Endothelial cell of umbilical vein (primary cell): ENCODE measurements at regions not wholly inside any gene's neighbourhood (a gene's known extent, or its start where the extent isn't known, plus 50 kb on each side); places are given as distances from the start of the nearest gene placed in this dataset.

Experiments used
- BruUV-seq: library from RNA; stranded (reverse); fragments of 400-500 nt; replicated peaks from 2 replicates; lab custom pipeline; 2021; lab: Mats Ljungman, UMichigan
- CTCF ChIA-PET: fragments of 300-600, 350-600 bp; sonication (Branson Sonifier 250); formaldehyde crosslinking; loops from one replicate; lab custom pipeline; 2021; ENCODE audit warnings: antibody characterized with exemption, inconsistent platforms; lab: Charles Lee
- POLR2A ChIA-PET: fragments of 300-600, 350-600 bp; sonication (Branson Sonifier 250); formaldehyde crosslinking; loops from one replicate; lab custom pipeline; 2021; ENCODE audit warnings: antibody characterized with exemption, inconsistent platforms; lab: Charles Lee
- DNase-seq: peaks from one replicate; pipeline ENCODE4 v3.0.0-alpha.2; 2011; ENCODE audit warnings: low read depth, low spot score
- FAIRE-seq: peaks from 2 replicates; lab custom pipeline; 2011; peaks lifted over from hg19 to GRCh38; lab: Jason Lieb, UNC
- H2AFZ ChIP-seq: 2 replicates; pipeline ENCODE4 v1.6.0; 2012; ENCODE audit warnings: low read depth, low read length, control low read depth, inconsistent platforms
- H3K27ac ChIP-seq: 2 replicates; pipeline ENCODE4 v1.5.1; 2011; ENCODE audit warnings: low read depth, mild to moderate bottlenecking, control low read depth, low read length, moderate library complexity; ENCODE audit not compliant: insufficient read depth
- H3K27me3 ChIP-seq, 2 experiments: 2 replicates each; pipeline versions ENCODE4 v1.6.0 to v1.6.1; 2011; ENCODE audit warnings: low read length in 2 of 2, mixed read lengths in 1 of 2; ENCODE audit not compliant: control insufficient read depth in 2 of 2, insufficient read depth in 2 of 2
- H3K36me3 ChIP-seq, 2 experiments: 2 replicates in 1 of 2; 3 replicates in 1 of 2; pipeline ENCODE4 v1.5.1; 2011; ENCODE audit warnings: low read length in 2 of 2, mild to moderate bottlenecking in 1 of 2, moderate library complexity in 1 of 2; ENCODE audit not compliant: control insufficient read depth in 2 of 2, insufficient read depth in 2 of 2; ENCODE audit errors: extremely low read depth in 1 of 2
- H3K4me1 ChIP-seq: 3 replicates; pipeline ENCODE4 v1.5.1; 2011; ENCODE audit warnings: mild to moderate bottlenecking, low read length; ENCODE audit not compliant: control insufficient read depth, insufficient read depth; ENCODE audit errors: extremely low read depth
- H3K4me2 ChIP-seq: 2 replicates; pipeline ENCODE4 v1.6.1; 2011; ENCODE audit warnings: low read length, control low read depth, mixed read lengths; ENCODE audit not compliant: insufficient read depth
- H3K4me3 ChIP-seq, 3 experiments: fragments of 200-600 bp in 1 of 3; sonication (generic), shearing (Covaris generic) in 1 of 3; replicated peaks in 1 of 3; 2 replicates each; pipeline ENCODE4 v1.5.1; 2011 to 2016; ENCODE audit warnings: control low read depth in 3 of 3, low read length in 3 of 3, mild to moderate bottlenecking in 2 of 3, inconsistent platforms in 1 of 3, low read depth in 1 of 3, moderate library complexity in 1 of 3; ENCODE audit not compliant: insufficient read depth in 1 of 3
- H3K79me2 ChIP-seq: 2 replicates; pipeline ENCODE4 v1.6.0; 2012; ENCODE audit warnings: low read length, inconsistent platforms; ENCODE audit not compliant: control insufficient read depth, insufficient read depth
- H3K9ac ChIP-seq: replicated peaks from 2 replicates; pipeline ENCODE3; 2011; ENCODE audit warnings: low read length, control low read depth; ENCODE audit not compliant: insufficient read depth; ENCODE audit errors: extremely low read depth
- H3K9me1 ChIP-seq: replicated peaks from 3 replicates; pipeline ENCODE4 v1.6.0; 2011; ENCODE audit warnings: mild to moderate bottlenecking, low read length; ENCODE audit not compliant: control insufficient read depth, insufficient read depth; ENCODE audit errors: extremely low read depth
- H3K9me3 ChIP-seq: replicated peaks from 2 replicates; pipeline ENCODE4 v1.5.1; 2012; ENCODE audit warnings: low read length, inconsistent platforms; ENCODE audit not compliant: control insufficient read depth, insufficient read depth
- H4K20me1 ChIP-seq: replicated peaks from 2 replicates; pipeline ENCODE3; 2011; ENCODE audit warnings: mild to moderate bottlenecking, low read length; ENCODE audit not compliant: control insufficient read depth, insufficient read depth; ENCODE audit errors: extremely low read depth
- EZH2 ChIP-seq: IDR thresholded peaks from 2 replicates; pipeline ENCODE4 v1.6.1; 2012; ENCODE audit warnings: borderline replicate concordance, low read depth, mild to moderate bottlenecking, moderate library complexity, low read length, inconsistent platforms; ENCODE audit not compliant: severe bottlenecking
- FOS ChIP-seq: IDR thresholded peaks from 2 replicates; pipeline ENCODE4 v1.6.1; 2011; ENCODE audit warnings: mild to moderate bottlenecking, low read length, moderate library complexity, borderline replicate concordance; ENCODE audit not compliant: insufficient read depth
- GATA2 ChIP-seq: IDR thresholded peaks from 2 replicates; pipeline ENCODE4 v1.7.0; 2011; ENCODE audit warnings: low read depth, mild to moderate bottlenecking, moderate library complexity, mixed read lengths, low read length; ENCODE audit not compliant: insufficient read length, insufficient read depth
- JUN ChIP-seq: IDR thresholded peaks from 2 replicates; pipeline ENCODE4 v1.6.1; 2011; ENCODE audit warnings: borderline replicate concordance, low read depth; ENCODE audit not compliant: insufficient read length, insufficient read depth
- MYC ChIP-seq: IDR thresholded peaks from one replicate; pipeline ENCODE4 v1.6.1; 2011; ENCODE audit warnings: mild to moderate bottlenecking, low read depth, low read length
- POLR2A ChIP-seq: IDR thresholded peaks from 2 replicates; pipeline ENCODE4 v1.6.1; 2012; ENCODE audit warnings: low read depth, mild to moderate bottlenecking, control low read depth, low read length
- POLR2AphosphoS5 ChIP-seq: IDR thresholded peaks from 2 replicates; pipeline ENCODE4 v1.6.1; 2012; ENCODE audit warnings: low read depth, mild to moderate bottlenecking, control low read depth, low read length, moderate library complexity; ENCODE audit not compliant: insufficient read depth
- dilution Hi-C: fragments of 300-500 bp; cut with MboI; formaldehyde crosslinking; loops from one replicate; pipeline ENCODE4 v1.15.0; 2019; ENCODE audit warnings: low sequenced_read_pairs; ENCODE audit not compliant: extremely low pct_ligation_motif_present
- intact Hi-C: fragments of 100-400 bp; cut with micrococcal nuclease; formaldehyde crosslinking; loops from one replicate; pipeline ENCODE4 v1.10.0; 2022
- TF ChIP-seq, protein P1 (sequence below), 2 donors: IDR thresholded peaks; 1 replicate in 1 of 2; 2 replicates in 1 of 2; pipeline ENCODE4 v1.5.1; 2011; ENCODE audit warnings: low read length in 2 of 2, mild to moderate bottlenecking in 2 of 2, moderate library complexity in 2 of 2, control low read depth in 1 of 2, inconsistent platforms in 1 of 2, low read depth in 1 of 2; ENCODE audit not compliant: insufficient read depth in 1 of 2; ENCODE audit errors: extremely low read depth in 1 of 2
- TF ChIP-seq, protein P2 (sequence below): IDR thresholded peaks from 2 replicates; pipeline ENCODE4 v1.6.1; 2011; ENCODE audit not compliant: insufficient read depth, insufficient read length

DNA sequence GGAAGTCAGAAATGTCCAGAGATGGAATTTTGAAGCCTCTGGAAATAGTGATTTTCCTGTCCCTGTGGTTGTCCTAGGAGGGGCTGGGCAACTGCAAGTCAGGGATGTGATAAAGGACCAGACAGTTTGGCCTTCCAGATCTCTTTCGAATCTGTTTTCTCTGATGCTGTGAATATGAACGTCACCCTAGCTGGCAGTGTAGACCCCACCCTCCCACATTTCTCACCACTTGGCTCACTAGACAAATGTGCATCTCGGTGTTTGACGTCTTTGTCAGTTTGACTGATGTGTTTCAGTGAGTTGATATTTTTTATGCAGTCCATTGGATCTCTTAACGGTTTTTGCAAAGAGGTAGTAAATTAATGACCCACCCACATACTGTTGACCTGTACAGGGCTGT, 301.2 kb downstream of the TNS1 start:
- TF ChIP-seq, protein P1, sequence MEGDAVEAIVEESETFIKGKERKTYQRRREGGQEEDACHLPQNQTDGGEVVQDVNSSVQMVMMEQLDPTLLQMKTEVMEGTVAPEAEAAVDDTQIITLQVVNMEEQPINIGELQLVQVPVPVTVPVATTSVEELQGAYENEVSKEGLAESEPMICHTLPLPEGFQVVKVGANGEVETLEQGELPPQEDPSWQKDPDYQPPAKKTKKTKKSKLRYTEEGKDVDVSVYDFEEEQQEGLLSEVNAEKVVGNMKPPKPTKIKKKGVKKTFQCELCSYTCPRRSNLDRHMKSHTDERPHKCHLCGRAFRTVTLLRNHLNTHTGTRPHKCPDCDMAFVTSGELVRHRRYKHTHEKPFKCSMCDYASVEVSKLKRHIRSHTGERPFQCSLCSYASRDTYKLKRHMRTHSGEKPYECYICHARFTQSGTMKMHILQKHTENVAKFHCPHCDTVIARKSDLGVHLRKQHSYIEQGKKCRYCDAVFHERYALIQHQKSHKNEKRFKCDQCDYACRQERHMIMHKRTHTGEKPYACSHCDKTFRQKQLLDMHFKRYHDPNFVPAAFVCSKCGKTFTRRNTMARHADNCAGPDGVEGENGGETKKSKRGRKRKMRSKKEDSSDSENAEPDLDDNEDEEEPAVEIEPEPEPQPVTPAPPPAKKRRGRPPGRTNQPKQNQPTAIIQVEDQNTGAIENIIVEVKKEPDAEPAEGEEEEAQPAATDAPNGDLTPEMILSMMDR (IDR thresholded peaks at IDR 0.05; ENCODE audit: extremely low read depth in 1 of 2, insufficient read depth in 1 of 2, low read depth in 1 of 2, low read length in 2 of 2) = no peak
- no peak for TF ChIP-seq JUN
- no peak for TF ChIP-seq POLR2A
- no peak for TF ChIP-seq POLR2AphosphoS5
- TF ChIP-seq, protein P2, sequence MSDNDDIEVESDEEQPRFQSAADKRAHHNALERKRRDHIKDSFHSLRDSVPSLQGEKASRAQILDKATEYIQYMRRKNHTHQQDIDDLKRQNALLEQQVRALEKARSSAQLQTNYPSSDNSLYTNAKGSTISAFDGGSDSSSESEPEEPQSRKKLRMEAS = no peak
- TF ChIP-seq FOS = no peak
- no peak for TF ChIP-seq MYC
- no peak for TF ChIP-seq GATA2
- TF ChIP-seq EZH2 = no peak
- intact Hi-C loops = no loop called here

More for the DNA sequence above, 301.2 kb downstream of the TNS1 start:
- Histone ChIP-seq H3K4me3 (no peak overlapping the region), H2AFZ (no peak overlapping the region), H3K27ac (no peak overlapping the region), H3K9me3 (no peaks in the 10 kb centered on the region), H3K9me1 (no peaks in the 10 kb centered on the region), H3K36me3 (no peaks in the 10 kb centered on the region), H3K79me2 (no peaks in the 10 kb centered on the region), H3K9ac (no peak overlapping the region), H3K27me3 (peaks cover 0 to 2% of the 10 kb centered on the region in 2 experiments), H3K4me2 (no peak overlapping the region), H3K4me1 (no peaks in the 10 kb centered on the region), H4K20me1 (no peaks in the 10 kb centered on the region)
- dilution Hi-C loops = no loop called here
- ChIA-PET CTCF (interaction anchor here (2.4 kb wide), 1 partner anchor 12 kb away, joined by 5 read pairs; no protein-coding TSS in a partner anchor), POLR2A (no interaction called here)
- no peak for FAIRE-seq
- no TSS peak for BruUV-seq
- no peak for DNase-seq
